ENCODE measurements at regions not wholly inside any gene's neighbourhood (a gene's known extent, or its start where the extent isn't known, plus 50 kb on each side); places are given as distances from the start of the nearest gene placed in this dataset.

GRCh38 chr3:20682573-20682972, 496.6 kb upstream of the SGO1 start:
- H3K27ac ChIP-seq, result no peak overlapping the region
- no peak for DNase-seq
- peaks cover 1% of the 10 kb centered on the region for H3K4me1 ChIP-seq (ENCODE audit: insufficient read depth)
- H3K9me3 ChIP-seq, result no peaks in the 10 kb centered on the region
- intact Hi-C loops (cut with DNase I), result no loop called here
- TF ChIP-seq CTCF (IDR thresholded peaks at IDR 0.05) (no peak), EP300 (IDR thresholded peaks at IDR 0.05) (no peak), POLR2A (IDR thresholded peaks at IDR 0.05) (no peak)
- H3K27me3 ChIP-seq, result no peaks in the 10 kb centered on the region
- no peaks in the 10 kb centered on the region for H3K36me3 ChIP-seq
- H3K4me3 ChIP-seq, result no peak overlapping the region
- 90 to 94% (median 93%) methylated on average over 5 of the region's 5 CpGs for WGBS, 3 donors

GRCh38 chr3:20680990-20681628, 495.1 kb upstream of the SGO1 start:
- no peak overlapping the region for H3K4me3 ChIP-seq
- TF ChIP-seq EP300 (IDR thresholded peaks at IDR 0.05) (no peak), POLR2A (IDR thresholded peaks at IDR 0.05) (no peak), CTCF (IDR thresholded peaks at IDR 0.05) (no peak)
- H3K4me1 ChIP-seq (ENCODE audit: insufficient read depth), result peaks cover 1% of the 10 kb centered on the region
- 61 to 69% (median 66%) methylated on average over 1 of the region's 1 CpG for WGBS, 3 donors
- no peaks in the 10 kb centered on the region for H3K9me3 ChIP-seq
- intact Hi-C loops (cut with DNase I), result no loop called here
- no peak for DNase-seq
- H3K27me3 ChIP-seq, result no peaks in the 10 kb centered on the region
- H3K36me3 ChIP-seq, result no peaks in the 10 kb centered on the region
- H3K27ac ChIP-seq, result no peak overlapping the region

GRCh38 chr3:20673866-20674265, 487.9 kb upstream of the SGO1 start:
- 89 to 100% (median 98%) methylated on average over 1 of the region's 1 CpG for WGBS, 3 donors

GRCh38 chr3:20669675-20670074, 483.7 kb upstream of the SGO1 start:
- DNase-seq, result no peak
- no peaks in the 10 kb centered on the region for H3K36me3 ChIP-seq
- peak overlapping the region in 1 of 2 donors; percentile 2 for H3K27ac ChIP-seq
- intact Hi-C loops (cut with DNase I), result no loop called here
- no peaks in the 10 kb centered on the region for H3K9me3 ChIP-seq
- 47 to 57% (median 55%) methylated on average over 2 of the region's 2 CpGs for WGBS, 3 donors
- H3K4me1 ChIP-seq (ENCODE audit: insufficient read depth), result peaks cover 5% of the 10 kb centered on the region
- no peak overlapping the region for H3K4me3 ChIP-seq
- H3K27me3 ChIP-seq, result no peaks in the 10 kb centered on the region
- no peak for TF ChIP-seq POLR2A (IDR thresholded peaks at IDR 0.05)
- TF ChIP-seq CTCF (IDR thresholded peaks at IDR 0.05), result no peak
- no peak for TF ChIP-seq EP300 (IDR thresholded peaks at IDR 0.05)

More at GRCh38 chr3:20673866-20674265, 487.9 kb upstream of the SGO1 start:
- Histone ChIP-seq H3K4me1 (ENCODE audit: insufficient read depth) (peaks cover 5% of the 10 kb centered on the region), H3K36me3 (no peaks in the 10 kb centered on the region), H3K9me3 (no peaks in the 10 kb centered on the region), H3K27ac (no peak overlapping the region), H3K27me3 (no peaks in the 10 kb centered on the region), H3K4me3 (no peak overlapping the region)
- TF ChIP-seq EP300 (IDR thresholded peaks at IDR 0.05) (no peak), POLR2A (IDR thresholded peaks at IDR 0.05) (no peak), CTCF (IDR thresholded peaks at IDR 0.05) (no peak)
- no peak for DNase-seq
- intact Hi-C loops (cut with DNase I), result no loop called here
